ENCODE measurements at regions not wholly inside any gene's neighbourhood (a gene's known extent, or its start where the extent isn't known, plus 50 kb on each side); places are given as distances from the start of the nearest gene placed in this dataset.

DNA sequence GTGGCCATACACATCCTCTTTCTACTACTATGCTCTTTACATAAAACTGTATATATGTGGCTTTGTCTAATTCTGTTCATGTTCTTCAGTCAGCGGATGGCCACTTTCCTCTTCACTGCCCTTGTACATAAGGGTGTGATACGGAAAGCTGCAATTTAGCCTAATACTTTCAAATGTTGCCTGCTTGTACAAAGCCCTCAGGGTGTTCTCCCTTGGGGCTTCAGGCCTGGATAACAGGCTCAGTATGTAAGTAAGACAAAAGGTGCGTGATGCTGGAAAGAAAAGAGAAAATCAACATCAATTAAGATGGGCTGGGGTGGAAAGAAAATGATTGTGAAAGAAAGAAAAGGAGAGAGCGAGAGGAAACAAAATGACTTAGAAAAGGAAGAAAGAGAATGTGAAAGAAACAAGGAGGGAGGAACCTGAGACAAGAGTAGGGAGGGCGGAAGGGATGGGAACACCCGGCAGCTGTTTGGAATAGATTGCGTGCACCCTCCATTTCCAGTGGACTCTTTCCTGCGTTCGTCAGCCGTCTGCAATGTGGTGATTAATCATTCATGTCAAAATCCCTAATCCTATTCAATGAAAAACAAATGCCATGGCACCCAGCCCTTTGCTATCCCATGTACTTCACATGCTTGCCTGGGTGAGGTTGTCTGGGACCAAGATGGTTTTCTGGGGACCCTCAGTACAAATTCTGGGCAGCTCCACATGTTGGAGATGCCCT lies 553.6 kb downstream of the NUF2 start:
- no peak for TF ChIP-seq POLR2AphosphoS5 (IDR thresholded peaks at IDR 0.05; ENCODE audit: borderline replicate concordance, low read depth, low read length)
- TF ChIP-seq EZH2 (IDR thresholded peaks at IDR 0.05): no peak
